Subcutaneous abdominal adipose tissue (tissue), 5 donors: ENCODE measurements at regions not wholly inside any gene's neighbourhood (a gene's known extent, or its start where the extent isn't known, plus 50 kb on each side); places are given as distances from the start of the nearest gene placed in this dataset.

ENCODE experiments used
- H3K27ac ChIP-seq: one replicate; pipeline ENCODE4 v1.7.0; 2013; ENCODE audit warnings: low read depth, mild to moderate bottlenecking, inconsistent platforms, low read length, moderate library complexity
- H3K27me3 ChIP-seq, 5 donors: one replicate each; pipeline ENCODE4 v1.7.0; 2013; ENCODE audit warnings: low read length in 5 of 5, inconsistent platforms in 1 of 5; ENCODE audit not compliant: control insufficient read depth in 5 of 5, insufficient read depth in 4 of 5
- H3K36me3 ChIP-seq, 5 donors: one replicate each; pipeline ENCODE4 v1.7.0; 2013; ENCODE audit warnings: low read length in 5 of 5; ENCODE audit not compliant: control insufficient read depth in 5 of 5, insufficient read depth in 5 of 5
- H3K4me1 ChIP-seq, 5 donors: one replicate each; pipeline ENCODE4 v1.7.0; 2013; ENCODE audit warnings: low read length in 5 of 5, mild to moderate bottlenecking in 3 of 5, moderate library complexity in 1 of 5; ENCODE audit not compliant: control insufficient read depth in 5 of 5, insufficient read depth in 5 of 5
- H3K4me3 ChIP-seq, 5 donors: one replicate each; pipeline ENCODE4 v1.7.0; 2013; ENCODE audit warnings: low read length in 5 of 5, low read depth in 1 of 5
- H3K9ac ChIP-seq, 5 donors: one replicate each; pipeline ENCODE4 v1.7.0; 2013; ENCODE audit warnings: low read length in 5 of 5, mild to moderate bottlenecking in 4 of 5, moderate library complexity in 3 of 5
- H3K9me3 ChIP-seq, 5 donors: one replicate each; pipeline ENCODE4 v1.7.0; 2013; ENCODE audit warnings: low read length in 5 of 5; ENCODE audit not compliant: control insufficient read depth in 5 of 5
- donor health status: healthy.
- donor health status: healthy.
- donor health status: healthy.
- donor health status: healthy.
- donor health status: healthy.

DNA sequence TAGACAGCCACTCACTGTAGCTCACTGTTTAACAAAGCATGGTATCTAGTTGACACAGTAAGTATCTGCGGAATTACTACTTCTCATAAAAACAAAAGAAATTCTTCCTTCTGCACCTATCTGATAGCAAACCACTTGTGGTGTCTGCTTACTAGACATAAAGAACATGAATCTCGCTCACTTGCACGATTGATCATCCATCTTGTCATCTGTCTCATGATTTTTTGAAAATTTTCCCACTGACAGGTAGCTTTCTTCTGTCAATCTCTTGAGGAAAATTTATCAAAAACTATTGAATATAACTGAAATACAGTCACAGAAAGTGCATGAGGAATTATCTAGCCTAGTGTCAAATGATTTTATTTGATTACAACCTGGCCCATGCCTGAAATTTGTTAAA lies 291.6 kb upstream of the ANO3 start:
- Histone ChIP-seq H3K9ac (no peak overlapping the region), H3K27ac (no peak overlapping the region), H3K9me3 (no peaks in the 10 kb centered on the region)

DNA sequence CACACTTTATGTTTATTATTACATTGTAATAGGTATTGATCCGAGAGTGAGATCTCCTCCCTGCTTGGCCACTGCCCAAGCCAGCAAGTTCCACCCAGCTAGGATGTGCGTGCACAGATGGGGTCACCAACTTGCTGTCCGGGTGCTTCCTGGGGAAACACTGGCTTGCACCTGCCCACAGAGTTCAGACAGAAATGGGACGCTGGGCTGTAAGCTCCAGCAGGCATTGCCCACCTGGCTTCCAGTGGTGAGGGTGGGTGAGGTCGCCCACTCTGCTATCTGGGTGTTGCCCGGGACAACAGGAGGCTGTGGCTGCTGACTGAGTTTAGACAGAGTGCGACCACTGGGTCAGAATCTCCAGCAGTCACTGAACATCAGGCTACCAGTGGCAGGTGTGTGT lies 289.8 kb upstream of the ANO3 start:
- Histone ChIP-seq H3K36me3 (no peaks in the 10 kb centered on the region), H3K9me3 (no peaks in the 10 kb centered on the region), H3K4me1 (no peaks in the 10 kb centered on the region)

More for the DNA sequence above, 291.6 kb upstream of the ANO3 start:
- Histone ChIP-seq H3K4me1 (no peaks in the 10 kb centered on the region), H3K27me3 (no peaks in the 10 kb centered on the region), H3K36me3 (no peaks in the 10 kb centered on the region), H3K4me3 (no peak overlapping the region)

DNA sequence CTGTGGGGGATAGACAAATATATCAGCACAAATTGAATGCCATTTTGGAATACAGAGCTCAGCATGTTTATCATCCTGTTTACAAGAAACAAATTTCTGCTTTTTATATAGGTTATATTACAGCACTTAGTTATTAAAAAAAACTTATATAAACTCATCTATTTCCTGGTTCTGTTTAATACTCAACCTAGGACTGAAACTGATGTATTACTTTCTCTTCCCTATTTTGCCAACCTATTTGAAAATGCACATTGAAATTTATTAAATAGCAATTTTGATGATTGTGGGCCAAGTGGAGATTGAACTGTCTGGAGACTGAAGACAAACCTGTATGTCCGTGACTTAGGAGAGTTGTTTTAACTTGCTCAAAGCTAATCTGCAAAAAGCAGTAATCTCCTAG lies 288.3 kb upstream of the ANO3 start:
- Histone ChIP-seq H3K27me3 (no peaks in the 10 kb centered on the region), H3K9ac (no peak overlapping the region), H3K9me3 (no peaks in the 10 kb centered on the region), H3K27ac (no peak overlapping the region), H3K4me1 (no peaks in the 10 kb centered on the region), H3K36me3 (no peaks in the 10 kb centered on the region), H3K4me3 (no peak overlapping the region)

More for the DNA sequence above, 289.8 kb upstream of the ANO3 start:
- no peak overlapping the region for H3K27ac ChIP-seq
- no peaks in the 10 kb centered on the region for H3K27me3 ChIP-seq
- H3K9ac ChIP-seq, result no peak overlapping the region
- H3K4me3 ChIP-seq, result no peak overlapping the region

DNA sequence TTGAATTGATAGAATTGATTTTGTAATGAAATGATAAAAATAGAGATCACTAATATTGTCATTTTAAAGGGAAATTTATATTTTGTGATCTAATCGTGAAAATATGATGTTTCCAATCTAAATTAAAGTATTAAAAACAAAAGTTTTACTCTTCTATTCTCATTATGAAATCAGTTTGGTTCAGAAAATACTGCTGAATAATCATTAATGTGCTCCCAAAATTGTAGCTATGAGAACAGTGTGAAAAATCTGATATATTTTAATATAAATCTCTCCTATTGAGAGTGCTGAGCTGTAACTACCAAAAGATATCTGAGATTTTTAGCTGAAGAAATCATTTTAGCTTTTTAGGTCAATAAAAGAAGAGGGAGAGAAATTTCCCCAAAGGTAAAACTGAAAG lies 287.5 kb upstream of the ANO3 start:
- Histone ChIP-seq H3K27me3 (no peaks in the 10 kb centered on the region), H3K4me3 (no peak overlapping the region), H3K9me3 (no peaks in the 10 kb centered on the region), H3K9ac (no peak overlapping the region), H3K36me3 (no peaks in the 10 kb centered on the region), H3K4me1 (no peaks in the 10 kb centered on the region), H3K27ac (no peak overlapping the region)

GRCh38 chr11:26045082-26045481 lies 286.8 kb upstream of the ANO3 start:
- Histone ChIP-seq H3K9ac (no peak overlapping the region), H3K4me1 (no peaks in the 10 kb centered on the region), H3K9me3 (no peaks in the 10 kb centered on the region), H3K27me3 (no peaks in the 10 kb centered on the region), H3K36me3 (no peaks in the 10 kb centered on the region), H3K4me3 (no peak overlapping the region), H3K27ac (no peak overlapping the region)

- Histone ChIP-seq H3K4me1 (no peaks in the 10 kb centered on the region), H3K9me3 (no peaks in the 10 kb centered on the region), H3K27ac (no peak overlapping the region), H3K4me3 (no peak overlapping the region), H3K9ac (no peak overlapping the region), H3K36me3 (no peaks in the 10 kb centered on the region), H3K27me3 (no peaks in the 10 kb centered on the region)
Observed at GRCh38 chr11:26048271-26048670, 283.7 kb upstream of the ANO3 start.

GRCh38 chr11:26053966-26054365 lies 278.0 kb upstream of the ANO3 start:
- no peaks in the 10 kb centered on the region for H3K36me3 ChIP-seq
- H3K27me3 ChIP-seq, result no peaks in the 10 kb centered on the region
- no peak overlapping the region for H3K9ac ChIP-seq
- no peaks in the 10 kb centered on the region for H3K4me1 ChIP-seq
- no peak overlapping the region for H3K27ac ChIP-seq
- H3K4me3 ChIP-seq, result no peak overlapping the region
- H3K9me3 ChIP-seq, result no peaks in the 10 kb centered on the region

GRCh38 chr11:26062660-26063059 lies 269.3 kb upstream of the ANO3 start:
- Histone ChIP-seq H3K9me3 (no peaks in the 10 kb centered on the region), H3K36me3 (no peaks in the 10 kb centered on the region), H3K4me1 (no peaks in the 10 kb centered on the region), H3K27ac (no peak overlapping the region), H3K4me3 (no peak overlapping the region), H3K27me3 (no peaks in the 10 kb centered on the region), H3K9ac (no peak overlapping the region)

DNA sequence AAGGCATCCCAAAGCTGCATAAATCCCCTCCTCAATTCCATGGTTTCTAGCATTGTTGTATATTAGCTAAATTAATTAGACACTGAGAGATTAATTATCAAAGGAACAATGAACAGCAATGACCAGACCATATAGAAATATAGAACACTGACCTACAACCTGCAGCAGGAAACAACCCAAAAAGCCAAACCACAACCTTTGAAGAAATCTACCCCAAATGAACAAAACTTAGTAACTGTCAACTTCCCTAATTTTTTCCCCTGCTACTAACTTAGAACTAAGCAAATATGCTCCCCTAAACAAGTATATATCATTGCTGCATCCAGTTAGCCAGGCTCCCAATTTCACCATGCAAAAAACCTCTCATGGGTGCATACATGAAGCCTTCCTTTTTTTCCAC lies 268.0 kb upstream of the ANO3 start:
- no peaks in the 10 kb centered on the region for H3K27me3 ChIP-seq
- H3K27ac ChIP-seq, result no peak overlapping the region
- no peak overlapping the region for H3K4me3 ChIP-seq
- H3K9me3 ChIP-seq, result no peaks in the 10 kb centered on the region
- H3K36me3 ChIP-seq, result no peaks in the 10 kb centered on the region
- no peaks in the 10 kb centered on the region for H3K4me1 ChIP-seq
- no peak overlapping the region for H3K9ac ChIP-seq

- Histone ChIP-seq H3K9me3 (no peaks in the 10 kb centered on the region), H3K36me3 (no peaks in the 10 kb centered on the region), H3K27me3 (no peaks in the 10 kb centered on the region), H3K4me1 (no peaks in the 10 kb centered on the region), H3K9ac (no peak overlapping the region), H3K27ac (no peak overlapping the region), H3K4me3 (no peak overlapping the region)
Observed at GRCh38 chr11:26065944-26066343, 266.0 kb upstream of the ANO3 start.

GRCh38 chr11:26070714-26071380 lies 261.1 kb upstream of the ANO3 start:
- Histone ChIP-seq H3K27me3 (no peaks in the 10 kb centered on the region), H3K36me3 (no peaks in the 10 kb centered on the region), H3K4me3 (no peak overlapping the region), H3K9ac (no peak overlapping the region), H3K27ac (no peak overlapping the region), H3K9me3 (no peaks in the 10 kb centered on the region), H3K4me1 (no peaks in the 10 kb centered on the region)
